Coronary artery (tissue), 2 donors: ENCODE measurements at regions not wholly inside any gene's neighbourhood (a gene's known extent, or its start where the extent isn't known, plus 50 kb on each side); places are given as distances from the start of the nearest gene placed in this dataset.

Experiments
- DNase-seq: peaks from one replicate; pipeline ENCODE4 v3.0.0-alpha.2; 2017; ENCODE audit warnings: low spot score
- H3K27ac ChIP-seq, 2 donors: fragments of 200-600 bp; sonication (generic); one replicate each; pipeline ENCODE4 v1.5.1; 2016 to 2019
- H3K4me3 ChIP-seq: fragments of 200-600 bp; sonication (generic); 2 replicates; pipeline ENCODE4 v1.5.1; 2016; ENCODE audit warnings: mild to moderate bottlenecking, moderate library complexity
- TF ChIP-seq, protein P1 (sequence below): fragments of 200-600 bp; sonication (generic); IDR thresholded peaks from one replicate; pipeline ENCODE4 v1.5.1; 2019; ENCODE audit warnings: antibody characterized with exemption

GRCh38 chr2:2826209-2826551, 495.1 kb upstream of the MYT1L start:
- Histone ChIP-seq H3K4me3 (no peak overlapping the region), H3K27ac (no peak overlapping the region)
- TF ChIP-seq, protein P1, sequence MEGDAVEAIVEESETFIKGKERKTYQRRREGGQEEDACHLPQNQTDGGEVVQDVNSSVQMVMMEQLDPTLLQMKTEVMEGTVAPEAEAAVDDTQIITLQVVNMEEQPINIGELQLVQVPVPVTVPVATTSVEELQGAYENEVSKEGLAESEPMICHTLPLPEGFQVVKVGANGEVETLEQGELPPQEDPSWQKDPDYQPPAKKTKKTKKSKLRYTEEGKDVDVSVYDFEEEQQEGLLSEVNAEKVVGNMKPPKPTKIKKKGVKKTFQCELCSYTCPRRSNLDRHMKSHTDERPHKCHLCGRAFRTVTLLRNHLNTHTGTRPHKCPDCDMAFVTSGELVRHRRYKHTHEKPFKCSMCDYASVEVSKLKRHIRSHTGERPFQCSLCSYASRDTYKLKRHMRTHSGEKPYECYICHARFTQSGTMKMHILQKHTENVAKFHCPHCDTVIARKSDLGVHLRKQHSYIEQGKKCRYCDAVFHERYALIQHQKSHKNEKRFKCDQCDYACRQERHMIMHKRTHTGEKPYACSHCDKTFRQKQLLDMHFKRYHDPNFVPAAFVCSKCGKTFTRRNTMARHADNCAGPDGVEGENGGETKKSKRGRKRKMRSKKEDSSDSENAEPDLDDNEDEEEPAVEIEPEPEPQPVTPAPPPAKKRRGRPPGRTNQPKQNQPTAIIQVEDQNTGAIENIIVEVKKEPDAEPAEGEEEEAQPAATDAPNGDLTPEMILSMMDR = no peak
- peak; percentile 45 for DNase-seq

- Histone ChIP-seq H3K27ac (no peak overlapping the region), H3K4me3 (no peak overlapping the region)
- peak; percentile 54 for DNase-seq
- TF ChIP-seq, protein P1 = no peak
These were observed 494.6 kb upstream of the MYT1L start for GRCh38 chr2:2825516-2826208.

- no peak overlapping the region for H3K4me3 ChIP-seq
- H3K27ac ChIP-seq = no peak overlapping the region
- TF ChIP-seq, protein P1 = no peak
- DNase-seq = no peak
These were observed 494.0 kb upstream of the MYT1L start for GRCh38 chr2:2825062-2825461.

- TF ChIP-seq, protein P1 = no peak
- peak; percentile 31 for DNase-seq
These were observed 493.5 kb upstream of the MYT1L start for GRCh38 chr2:2824588-2824987.

GRCh38 chr2:2823061-2823753, 492.1 kb upstream of the MYT1L start:
- TF ChIP-seq, protein P1 = no peak
- H3K27ac ChIP-seq = no peak overlapping the region
- no peak for DNase-seq
- no peak overlapping the region for H3K4me3 ChIP-seq

More at GRCh38 chr2:2824588-2824987, 493.5 kb upstream of the MYT1L start:
- no peak overlapping the region for H3K27ac ChIP-seq
- no peak overlapping the region for H3K4me3 ChIP-seq

GRCh38 chr2:2822143-2822542, 491.1 kb upstream of the MYT1L start:
- H3K4me3 ChIP-seq = no peak overlapping the region
- H3K27ac ChIP-seq = no peak overlapping the region
- DNase-seq = no peak
- TF ChIP-seq, protein P1 = no peak

GRCh38 chr2:2812648-2813047, 481.6 kb upstream of the MYT1L start:
- TF ChIP-seq, protein P1 = no peak
- no peak overlapping the region for H3K4me3 ChIP-seq
- no peak overlapping the region for H3K27ac ChIP-seq
- no peak for DNase-seq
